ENCODE measurements at regions not wholly inside any gene's neighbourhood (a gene's known extent, or its start where the extent isn't known, plus 50 kb on each side); places are given as distances from the start of the nearest gene placed in this dataset.

DNA sequence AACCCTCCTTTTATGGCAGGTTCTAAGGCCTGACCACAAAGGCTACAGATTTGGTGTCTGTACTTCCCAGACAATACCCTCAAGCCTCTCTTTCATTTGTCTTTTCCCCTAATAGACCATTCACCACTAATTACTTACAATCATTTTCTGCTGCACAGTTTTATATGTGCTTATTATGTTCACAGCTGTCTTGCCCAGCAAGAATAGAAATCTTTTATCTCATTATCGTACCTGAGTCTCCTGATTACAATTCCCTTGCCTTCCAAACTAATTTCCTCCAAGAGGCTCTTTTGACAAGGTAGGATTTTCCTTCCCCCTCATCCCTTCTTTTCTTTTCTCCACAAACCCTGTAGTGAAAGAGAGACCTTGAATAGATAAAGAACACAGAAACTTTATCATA, 352.5 kb upstream of the FMR1 start:
- TF ChIP-seq, protein P1, sequence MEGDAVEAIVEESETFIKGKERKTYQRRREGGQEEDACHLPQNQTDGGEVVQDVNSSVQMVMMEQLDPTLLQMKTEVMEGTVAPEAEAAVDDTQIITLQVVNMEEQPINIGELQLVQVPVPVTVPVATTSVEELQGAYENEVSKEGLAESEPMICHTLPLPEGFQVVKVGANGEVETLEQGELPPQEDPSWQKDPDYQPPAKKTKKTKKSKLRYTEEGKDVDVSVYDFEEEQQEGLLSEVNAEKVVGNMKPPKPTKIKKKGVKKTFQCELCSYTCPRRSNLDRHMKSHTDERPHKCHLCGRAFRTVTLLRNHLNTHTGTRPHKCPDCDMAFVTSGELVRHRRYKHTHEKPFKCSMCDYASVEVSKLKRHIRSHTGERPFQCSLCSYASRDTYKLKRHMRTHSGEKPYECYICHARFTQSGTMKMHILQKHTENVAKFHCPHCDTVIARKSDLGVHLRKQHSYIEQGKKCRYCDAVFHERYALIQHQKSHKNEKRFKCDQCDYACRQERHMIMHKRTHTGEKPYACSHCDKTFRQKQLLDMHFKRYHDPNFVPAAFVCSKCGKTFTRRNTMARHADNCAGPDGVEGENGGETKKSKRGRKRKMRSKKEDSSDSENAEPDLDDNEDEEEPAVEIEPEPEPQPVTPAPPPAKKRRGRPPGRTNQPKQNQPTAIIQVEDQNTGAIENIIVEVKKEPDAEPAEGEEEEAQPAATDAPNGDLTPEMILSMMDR (IDR thresholded peaks at IDR 0.05) = no peak

DNA sequence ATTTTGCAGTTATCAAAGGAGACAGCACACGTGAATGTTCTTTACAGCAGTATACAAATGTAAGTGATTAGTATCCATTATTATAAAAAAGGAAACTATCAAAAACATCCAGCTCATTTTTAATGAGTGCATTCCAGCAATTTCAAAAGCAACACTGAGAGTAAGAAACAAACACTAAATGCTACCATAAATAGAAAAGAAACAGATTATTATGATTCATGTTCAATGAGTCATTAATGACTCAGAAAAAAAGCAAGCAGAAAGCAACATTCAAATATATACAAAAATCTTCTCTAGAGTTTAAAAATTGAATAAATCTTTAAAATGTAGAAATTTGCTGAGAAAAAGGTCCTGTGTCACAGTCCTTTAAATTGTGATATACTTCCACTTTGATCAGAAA, 346.5 kb upstream of the FMR1 start:
- CTCF ChIA-PET = no interaction called here
- POLR2A ChIA-PET = no interaction called here
- H3K27me3 Mint-ChIP-seq = no peaks in the 10 kb centered on the region
- intact Hi-C loops (cut with micrococcal nuclease) = no loop called here
- H3K36me3 Mint-ChIP-seq (ENCODE audit: low read depth) = no peaks in the 10 kb centered on the region
- no peak overlapping the region for H3K27ac Mint-ChIP-seq
- no peak for ATAC-seq (ENCODE audit: low read depth)
- H3K4me1 Mint-ChIP-seq = no peaks in the 10 kb centered on the region
- H3K9me3 Mint-ChIP-seq = no peaks in the 10 kb centered on the region
- TF ChIP-seq, protein P1 (IDR thresholded peaks at IDR 0.05) = no peak
- no peak overlapping the region for H3K4me3 Mint-ChIP-seq
- no peak for DNase-seq

More for the DNA sequence above, 352.5 kb upstream of the FMR1 start:
- ATAC-seq (ENCODE audit: low read depth) = no peak
- H3K9me3 Mint-ChIP-seq = no peaks in the 10 kb centered on the region
- DNase-seq = no peak
- no peaks in the 10 kb centered on the region for H3K36me3 Mint-ChIP-seq (ENCODE audit: low read depth)
- ChIA-PET POLR2A (no interaction called here), CTCF (no interaction called here)
- H3K27me3 Mint-ChIP-seq = no peaks in the 10 kb centered on the region
- H3K4me3 Mint-ChIP-seq = no peak overlapping the region
- no peaks in the 10 kb centered on the region for H3K4me1 Mint-ChIP-seq
- no peak overlapping the region for H3K27ac Mint-ChIP-seq
- intact Hi-C loops (cut with micrococcal nuclease) = no loop called here

DNA sequence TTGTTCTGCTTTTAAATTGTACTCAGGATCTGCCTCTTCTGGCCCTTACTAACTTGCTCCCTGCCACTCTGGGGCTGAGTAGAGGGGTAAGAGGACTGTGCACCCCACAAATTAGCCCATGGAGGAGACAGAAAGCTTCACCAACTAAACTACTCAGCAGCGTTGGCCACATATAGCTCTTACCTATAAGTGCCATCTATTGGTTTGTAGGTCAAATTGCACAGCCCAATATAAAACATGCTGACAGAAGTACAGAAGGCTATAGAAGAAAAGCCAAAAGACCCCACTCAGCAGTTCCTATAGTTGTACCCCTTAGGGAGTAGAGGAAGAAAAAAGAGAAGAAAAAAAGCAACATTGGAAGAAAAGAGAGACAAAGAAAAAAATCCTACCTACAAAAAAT, 341.2 kb upstream of the FMR1 start:
- ATAC-seq (ENCODE audit: low read depth) = no peak
- TF ChIP-seq, protein P1 (IDR thresholded peaks at IDR 0.05) = no peak
- Mint-ChIP-seq H3K4me3 (no peak overlapping the region), H3K36me3 (ENCODE audit: low read depth) (no peaks in the 10 kb centered on the region), H3K27me3 (no peaks in the 10 kb centered on the region), H3K27ac (no peak overlapping the region), H3K4me1 (no peaks in the 10 kb centered on the region), H3K9me3 (no peaks in the 10 kb centered on the region)
- CTCF ChIA-PET = no interaction called here
- DNase-seq = no peak
- intact Hi-C loops (cut with micrococcal nuclease) = no loop called here
- POLR2A ChIA-PET = no interaction called here

DNA sequence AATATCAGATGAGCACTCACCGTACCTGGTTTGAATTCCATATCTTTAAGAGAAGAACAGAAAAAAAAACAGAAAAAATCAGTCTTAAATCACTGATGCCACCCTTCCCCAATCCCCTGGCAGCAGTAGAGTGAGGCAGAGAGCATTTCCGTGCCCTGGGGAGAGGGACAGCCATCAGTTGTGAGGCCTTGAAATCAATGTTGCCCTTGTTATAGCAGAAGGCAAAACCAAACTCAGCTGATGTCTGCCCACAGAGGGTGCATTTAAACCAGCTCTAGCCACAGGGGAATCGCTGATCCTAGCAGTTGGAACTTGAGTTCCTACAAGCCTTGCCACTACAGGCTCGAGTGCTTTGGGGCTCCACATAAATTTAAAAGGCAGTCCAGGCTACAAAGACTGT, 338.5 kb upstream of the FMR1 start:
- Mint-ChIP-seq H3K27me3 (no peaks in the 10 kb centered on the region), H3K36me3 (ENCODE audit: low read depth) (no peaks in the 10 kb centered on the region), H3K4me3 (no peak overlapping the region), H3K27ac (no peak overlapping the region), H3K4me1 (no peaks in the 10 kb centered on the region), H3K9me3 (peaks cover 4% of the 10 kb centered on the region)
- ChIA-PET CTCF (no interaction called here), POLR2A (no interaction called here)
- ATAC-seq (ENCODE audit: low read depth) (no peak), DNase-seq (no peak)
- TF ChIP-seq, protein P1 (IDR thresholded peaks at IDR 0.05) = no peak
- intact Hi-C loops (cut with micrococcal nuclease) = no loop called here

DNA sequence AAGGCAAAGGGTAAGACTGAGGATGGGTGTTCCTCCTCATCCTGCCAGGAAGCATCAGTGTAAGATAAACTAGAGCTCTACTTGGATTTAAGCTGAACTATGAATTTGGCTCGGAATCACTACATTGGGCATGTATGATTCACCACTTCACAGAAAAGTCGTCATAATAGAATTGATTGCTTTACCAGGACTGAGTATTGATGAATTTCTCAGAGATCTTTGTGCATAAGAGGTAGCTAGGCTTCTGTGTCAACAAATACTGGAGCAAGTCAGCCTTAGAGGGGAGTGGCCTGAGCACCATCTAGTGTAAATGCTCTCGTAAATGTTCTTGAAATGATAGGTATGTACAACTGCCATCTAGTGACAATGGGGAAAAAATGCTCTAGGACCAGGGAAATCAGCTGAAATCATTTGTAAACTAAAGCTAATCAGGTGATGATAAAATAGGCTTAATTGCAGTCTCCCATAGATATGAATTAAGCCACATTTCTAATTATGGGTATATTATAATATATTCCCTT, 309.5 kb upstream of the FMR1 start:
- DNase-seq (no peak), ATAC-seq (ENCODE audit: low read depth) (no peak)
- ChIA-PET POLR2A (no interaction called here), CTCF (no interaction called here)
- H3K4me1 Mint-ChIP-seq = no peaks in the 10 kb centered on the region
- intact Hi-C loops (cut with micrococcal nuclease) = no loop called here
- no peak overlapping the region for H3K27ac Mint-ChIP-seq
- H3K27me3 Mint-ChIP-seq = no peaks in the 10 kb centered on the region
- TF ChIP-seq, protein P1 (IDR thresholded peaks at IDR 0.05) = no peak
- H3K4me3 Mint-ChIP-seq = no peak overlapping the region
- H3K9me3 Mint-ChIP-seq = peaks cover 6% of the 10 kb centered on the region
- H3K36me3 Mint-ChIP-seq (ENCODE audit: low read depth) = no peaks in the 10 kb centered on the region

Data from activated B cell treated with CpG ODN at 0.5 μM for 24 hours (primary cell).